OCI-M2 (cell line): ENCODE measurements at regions not wholly inside any gene's neighbourhood (a gene's known extent, or its start where the extent isn't known, plus 50 kb on each side); places are given as distances from the start of the nearest gene placed in this dataset.

Experiments used
- DNase-seq: peaks from one replicate; lab custom pipeline; 2025; ENCODE audit not compliant: unreplicated experiment; lab: John Stamatoyannopoulos, UW

DNA sequence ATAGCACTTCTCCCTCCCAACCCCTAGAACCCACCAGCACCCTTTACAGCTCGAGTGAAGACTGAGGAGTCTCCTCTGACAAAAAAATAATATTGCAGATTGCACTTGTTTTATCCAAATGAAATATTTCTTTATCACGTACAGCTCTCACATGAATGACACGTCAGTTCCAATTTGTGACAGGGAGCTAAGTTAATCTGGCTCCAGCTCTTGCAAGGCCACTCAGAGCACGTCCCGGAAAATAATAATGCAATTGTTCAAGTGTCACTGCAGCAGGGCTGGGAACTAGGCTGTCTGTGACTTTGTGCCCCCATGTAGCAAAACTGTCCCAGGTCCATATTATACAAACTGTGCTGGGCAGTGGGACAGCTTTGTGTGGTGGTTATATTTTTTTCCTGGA, 539.6 kb downstream of the VRK1 start:
- DNase-seq: no peak

DNA sequence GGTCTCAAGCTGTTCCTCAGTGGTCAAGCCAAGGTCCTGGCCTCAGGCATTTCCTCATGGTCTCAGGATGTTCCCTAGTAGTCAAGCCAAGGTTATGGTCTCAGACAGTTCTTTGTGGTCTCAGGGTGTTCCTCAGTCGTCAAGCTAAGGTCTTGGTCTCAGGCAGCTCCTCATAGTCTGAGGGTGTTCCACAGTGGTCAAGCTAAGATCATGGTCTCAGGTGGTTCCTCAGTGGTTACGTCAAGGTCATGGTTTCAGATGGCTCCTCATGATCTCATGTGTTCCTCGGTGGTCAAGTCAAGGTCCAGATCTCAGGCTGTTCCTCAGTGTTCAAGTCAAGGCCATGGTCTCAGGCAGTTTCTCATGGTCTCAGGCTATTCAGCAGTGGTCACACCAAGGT, 540.1 kb downstream of the VRK1 start:
- DNase-seq: no peak

DNA sequence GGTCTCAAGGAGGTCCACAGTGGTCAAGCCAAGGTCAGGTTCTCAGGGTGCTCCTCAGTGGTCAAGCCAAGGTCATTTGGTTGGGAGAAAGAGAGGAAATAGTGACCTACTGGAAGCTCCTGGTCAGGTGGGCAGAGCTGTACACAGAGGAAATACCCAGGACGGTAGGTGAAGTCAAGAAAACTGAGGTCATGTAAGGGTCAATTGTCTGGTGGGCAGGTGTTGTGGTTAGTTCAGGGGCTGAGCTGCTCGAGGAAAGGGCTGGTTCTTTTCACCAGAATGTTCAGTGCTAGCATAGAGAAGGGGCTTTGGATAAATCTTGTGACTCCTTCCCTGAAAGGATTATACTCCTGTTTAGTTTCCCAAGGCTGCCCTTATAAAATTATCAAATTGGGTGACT, 540.5 kb downstream of the VRK1 start:
- DNase-seq: no peak

DNA sequence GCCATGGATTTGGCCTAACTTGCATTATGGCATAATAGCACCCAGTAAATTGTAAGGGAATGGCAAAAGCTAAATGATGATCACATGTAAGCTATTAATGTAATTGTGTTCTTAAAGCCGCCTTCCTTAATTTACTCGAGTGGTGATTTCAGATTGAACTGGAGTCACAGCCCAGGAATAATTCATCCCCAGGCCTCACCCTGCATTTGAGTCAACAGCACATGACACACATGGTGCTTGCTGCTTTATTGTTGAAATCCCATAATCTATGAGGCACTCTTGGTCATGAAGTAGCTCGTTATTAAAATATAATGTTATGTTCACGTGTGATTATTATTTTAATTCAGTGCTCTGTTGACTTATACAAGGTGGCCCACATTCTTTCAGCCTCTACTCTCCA, 547.5 kb downstream of the VRK1 start:
- no peak for DNase-seq

DNA sequence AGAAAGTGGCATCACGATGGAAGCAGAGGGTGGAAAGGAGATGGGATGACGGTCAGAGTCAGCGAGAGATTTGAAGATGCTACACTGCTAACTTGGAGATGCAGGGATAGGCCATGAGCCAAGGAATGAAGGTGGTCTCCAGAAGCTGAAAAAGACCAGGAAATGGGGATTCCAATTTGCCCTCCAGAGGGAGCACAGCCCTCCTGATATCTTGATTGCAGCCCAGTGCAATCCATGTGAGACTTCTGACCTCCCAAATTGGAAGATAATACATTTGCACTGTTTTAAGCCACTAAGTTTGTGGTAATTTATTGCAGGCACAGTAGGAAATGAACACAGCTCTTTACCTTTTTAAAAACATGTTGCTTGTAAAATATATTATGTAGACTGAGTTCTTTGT, 549.5 kb downstream of the VRK1 start:
- DNase-seq: no peak

DNA sequence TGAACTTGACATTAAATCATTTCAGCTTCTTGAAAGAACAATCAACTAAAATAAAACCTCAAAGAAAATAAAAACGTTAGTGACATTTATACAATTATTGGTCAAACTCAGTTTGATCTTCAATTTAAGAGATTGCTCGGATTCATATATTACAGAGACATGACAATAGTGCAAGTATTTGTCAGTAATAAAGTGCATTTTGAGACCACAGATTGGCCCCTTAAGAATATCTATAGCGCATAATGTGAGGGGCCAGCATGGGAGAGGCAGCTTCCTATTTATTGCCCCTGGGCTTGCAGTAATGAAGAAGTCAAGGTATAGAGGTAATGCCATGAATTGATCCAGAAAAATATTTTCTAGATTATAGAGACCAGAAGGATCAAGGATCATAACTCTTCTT, 552.3 kb downstream of the VRK1 start:
- DNase-seq: no peak

DNA sequence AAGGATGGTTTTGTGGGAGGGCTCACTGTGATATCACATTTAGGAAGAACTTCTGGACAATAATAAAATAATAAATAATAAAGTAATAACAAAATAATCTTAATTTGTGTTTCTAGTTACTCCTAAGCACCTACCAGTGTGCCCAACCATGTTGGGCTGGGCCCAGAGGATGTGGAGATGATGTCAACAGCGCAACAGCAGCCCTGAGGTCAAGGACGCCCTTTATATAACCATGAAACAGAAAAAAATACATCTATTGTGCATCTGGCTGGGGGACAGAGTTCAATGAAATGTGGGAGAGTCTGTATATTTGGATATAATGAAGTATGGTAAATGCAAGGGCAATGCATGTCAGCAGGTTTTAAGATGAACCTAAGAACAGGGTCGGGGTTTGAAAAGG, 552.8 kb downstream of the VRK1 start:
- no peak for DNase-seq

DNA sequence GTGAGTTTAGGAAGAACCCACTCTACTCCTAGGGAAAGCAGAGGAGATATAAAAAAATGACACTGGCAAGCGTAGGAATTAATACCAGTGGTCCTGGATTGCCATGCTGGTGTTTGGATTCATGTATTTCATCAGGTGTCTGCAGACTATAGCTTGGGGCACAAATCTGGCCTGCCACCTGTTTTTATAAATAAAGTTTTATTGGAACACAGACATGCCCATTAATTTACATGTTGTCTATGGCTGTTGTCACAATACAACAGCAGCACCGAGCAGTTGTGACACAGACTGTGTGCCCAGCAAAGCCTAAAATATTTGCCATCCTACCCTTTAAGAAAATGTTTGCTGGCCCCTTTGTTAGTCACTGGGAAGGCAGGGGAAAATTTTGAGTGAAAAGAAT, 553.2 kb downstream of the VRK1 start:
- no peak for DNase-seq

DNA sequence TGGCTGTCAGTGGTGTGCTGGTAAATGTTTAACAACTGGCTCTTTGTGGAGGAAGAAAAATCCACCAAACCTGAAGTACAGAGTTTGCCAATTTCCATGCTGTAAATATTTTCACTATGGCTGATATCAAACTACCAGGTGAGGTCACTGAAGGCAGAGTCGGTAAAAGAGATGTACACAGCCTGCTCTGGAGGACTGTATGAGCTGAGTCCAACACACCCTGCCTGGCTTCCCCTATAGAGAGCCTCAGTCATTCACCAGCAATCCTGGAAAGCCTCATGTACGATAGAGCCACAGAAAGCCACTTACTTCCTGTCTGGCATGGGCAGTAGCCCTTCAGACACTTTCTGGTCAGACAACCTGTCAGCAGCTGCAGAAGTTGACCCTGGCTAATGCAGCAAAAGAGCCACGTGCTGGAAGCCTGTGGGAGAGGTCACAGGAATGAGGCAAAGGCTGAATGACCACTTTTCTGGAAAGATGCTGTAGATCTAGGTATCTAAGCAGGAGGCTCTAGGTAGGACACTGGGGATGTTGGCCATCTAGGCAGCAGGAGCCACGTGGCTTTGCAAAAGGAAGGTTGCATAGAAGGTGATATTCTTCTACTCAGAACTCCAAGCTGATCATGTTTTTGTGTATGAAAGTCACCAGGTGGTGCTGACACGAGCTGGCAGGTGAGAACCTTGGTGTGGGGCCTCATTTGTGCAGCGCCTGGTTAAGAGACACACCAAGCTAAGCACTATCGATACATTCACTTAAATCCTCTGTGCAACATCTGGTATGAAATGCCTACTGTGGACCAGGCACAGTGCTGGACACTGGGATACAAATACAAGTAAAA, 553.9 kb downstream of the VRK1 start:
- no peak for DNase-seq

DNA sequence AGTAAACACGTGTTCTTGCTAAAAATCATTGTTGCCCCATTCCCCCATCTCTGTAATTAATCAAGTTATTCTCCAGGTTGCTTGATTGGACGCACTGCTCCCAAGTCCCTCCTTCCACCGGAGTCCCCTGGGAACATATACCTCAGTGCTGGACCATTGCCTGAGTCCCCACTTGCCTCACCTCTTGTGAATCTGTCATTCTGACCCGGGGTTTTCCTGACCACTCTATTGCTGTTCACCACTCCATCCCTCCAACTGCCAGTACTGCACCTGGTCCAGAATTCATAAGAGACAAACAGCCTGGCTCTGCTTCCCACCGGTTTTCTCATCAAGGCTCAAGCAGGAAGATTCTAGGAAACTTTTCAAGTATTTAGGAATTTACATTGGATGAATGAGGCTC, 555.9 kb downstream of the VRK1 start:
- DNase-seq: no peak

DNA sequence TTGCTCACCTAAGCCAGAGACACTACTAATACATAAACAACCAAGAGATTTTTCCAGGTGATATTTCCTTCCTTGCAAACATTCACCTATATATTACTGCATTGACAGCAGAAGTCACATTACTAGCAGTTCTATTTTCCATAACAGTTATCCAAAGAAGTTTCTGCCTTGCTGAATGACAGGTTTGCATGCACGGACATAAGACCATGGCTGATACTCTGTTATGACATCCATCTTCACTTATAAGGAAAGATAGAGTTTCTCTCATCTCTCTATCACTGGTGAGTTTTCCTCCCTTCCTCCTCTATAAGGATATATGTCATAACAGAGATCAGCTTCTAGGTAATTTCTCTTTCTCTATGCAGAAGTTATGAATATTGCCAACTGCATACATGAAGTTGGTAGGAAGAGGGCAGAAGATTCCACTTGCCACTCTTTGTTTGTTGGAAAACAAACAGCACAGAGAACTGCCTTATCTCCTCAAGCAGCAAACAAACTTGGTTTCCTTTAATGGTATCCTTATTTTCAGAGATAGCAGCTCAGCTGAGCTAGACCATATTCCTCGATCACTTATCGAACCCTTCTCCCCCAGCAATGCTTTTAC, 557.0 kb downstream of the VRK1 start:
- no peak for DNase-seq

DNA sequence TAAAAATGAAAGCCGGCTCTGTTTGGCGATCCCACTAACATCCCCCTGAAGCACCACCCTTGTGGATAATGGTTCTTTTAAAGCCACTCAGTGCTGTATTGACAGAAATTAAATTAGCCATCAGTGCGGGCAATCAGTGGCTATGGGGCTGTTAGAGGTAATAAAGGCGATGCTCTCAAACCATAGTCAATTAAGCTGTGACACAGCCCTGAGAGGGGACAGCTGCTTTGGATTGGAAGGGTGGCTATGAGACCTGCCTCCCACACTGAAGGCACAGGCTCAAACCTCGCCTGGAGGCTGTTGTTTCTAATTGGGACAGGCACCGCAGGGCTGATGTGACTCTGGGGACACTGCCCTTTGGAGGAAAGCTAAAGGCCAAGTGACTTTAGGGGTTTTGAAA, 562.2 kb downstream of the VRK1 start:
- DNase-seq: no peak

DNA sequence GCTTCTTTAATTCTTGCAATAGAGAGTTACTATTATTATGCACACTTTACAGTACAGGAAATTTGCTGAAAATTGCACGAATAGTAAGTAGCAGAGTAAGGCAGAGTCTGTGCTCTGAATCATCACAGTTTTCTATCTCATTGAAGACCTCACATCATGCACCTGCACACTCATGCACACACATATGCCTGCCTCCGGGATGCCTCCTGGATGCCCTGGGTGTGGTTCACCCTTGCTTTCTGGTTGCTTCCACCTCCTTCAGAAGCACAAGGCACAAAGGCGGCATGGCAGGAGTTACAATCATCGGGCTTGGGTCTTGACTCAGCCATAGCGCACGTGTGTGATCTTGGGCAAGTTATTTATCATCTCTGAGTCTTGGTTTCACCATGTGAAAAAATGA, 564.0 kb downstream of the VRK1 start:
- no peak for DNase-seq

DNA sequence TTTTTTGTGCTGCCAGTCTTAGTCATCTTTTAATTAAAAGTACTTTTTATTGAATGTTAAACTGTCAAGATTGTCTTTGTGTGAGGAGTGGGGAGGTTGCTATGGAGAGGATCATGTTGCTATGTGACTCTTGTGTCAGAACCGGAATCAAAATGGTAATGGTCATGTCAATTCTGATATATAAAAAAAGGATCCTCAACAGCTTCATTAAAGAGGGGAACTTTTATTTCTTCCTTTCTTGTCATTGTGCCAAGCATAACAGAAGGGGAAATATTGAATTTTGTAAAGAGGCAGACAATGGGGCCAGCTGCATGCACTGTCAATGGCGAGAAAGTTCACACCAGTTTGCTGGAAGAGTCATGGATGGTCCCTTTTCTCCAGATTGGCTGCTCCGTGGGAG, 564.8 kb downstream of the VRK1 start:
- DNase-seq: no peak

DNA sequence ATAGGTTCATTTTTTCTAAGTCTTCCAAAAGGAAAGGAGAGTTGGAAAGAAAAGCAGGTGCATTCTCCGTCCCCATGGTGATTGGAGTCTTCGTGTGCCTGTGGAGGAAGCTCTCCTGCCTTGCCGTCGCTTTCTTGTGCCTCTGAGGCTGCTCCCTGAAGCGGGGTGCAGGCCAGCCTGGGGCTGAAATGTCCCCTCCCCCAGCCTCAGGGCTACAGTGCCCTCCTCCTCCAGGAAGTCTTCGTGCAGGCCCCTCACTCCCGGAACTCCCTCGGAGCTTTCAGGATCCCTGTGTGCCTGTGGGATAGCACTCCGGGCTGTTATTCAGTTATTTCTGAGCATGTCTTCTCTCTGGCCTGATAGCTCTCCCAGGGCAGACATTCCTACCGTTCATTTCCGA, 569.2 kb downstream of the VRK1 start:
- no peak for DNase-seq

DNA sequence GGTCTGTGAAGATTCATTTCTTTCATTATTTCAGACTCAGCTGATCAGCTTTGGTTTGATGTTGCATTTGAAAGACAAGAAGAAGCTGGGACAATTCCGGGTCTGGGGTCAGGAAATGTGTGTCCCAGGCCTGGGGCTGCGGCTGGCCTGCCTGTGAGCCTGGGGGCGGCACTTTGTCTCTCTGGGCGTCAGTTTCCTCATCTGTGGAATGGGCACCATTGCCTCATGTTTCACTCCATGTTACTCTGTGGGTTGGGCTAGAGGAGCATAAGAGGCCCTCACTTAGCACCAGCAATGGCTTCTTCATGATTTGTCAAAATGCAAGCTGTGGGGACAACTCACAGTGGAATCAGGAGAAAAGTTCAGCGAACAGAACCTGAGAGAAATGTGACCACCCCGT, 570.1 kb downstream of the VRK1 start:
- DNase-seq: no peak

DNA sequence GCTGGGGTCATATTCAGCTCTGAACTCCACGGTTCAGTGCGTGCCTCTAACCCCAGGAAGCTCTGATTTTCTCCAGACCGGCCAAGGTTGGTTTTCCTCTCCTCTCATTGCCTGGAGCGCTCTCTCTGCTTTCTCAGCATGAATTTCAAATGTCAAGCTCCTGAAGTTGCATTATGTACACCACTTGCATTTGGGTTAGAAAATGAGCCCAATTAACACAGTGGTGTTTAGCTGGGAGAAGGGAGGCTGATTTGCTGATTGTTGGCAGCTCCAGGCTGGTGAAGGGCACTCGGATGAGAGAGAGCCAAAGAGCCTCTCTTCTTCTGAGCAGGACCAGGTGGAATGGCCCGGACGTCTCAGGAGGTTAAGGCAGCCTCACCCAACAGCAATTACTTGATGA, 570.9 kb downstream of the VRK1 start:
- no peak for DNase-seq

DNA sequence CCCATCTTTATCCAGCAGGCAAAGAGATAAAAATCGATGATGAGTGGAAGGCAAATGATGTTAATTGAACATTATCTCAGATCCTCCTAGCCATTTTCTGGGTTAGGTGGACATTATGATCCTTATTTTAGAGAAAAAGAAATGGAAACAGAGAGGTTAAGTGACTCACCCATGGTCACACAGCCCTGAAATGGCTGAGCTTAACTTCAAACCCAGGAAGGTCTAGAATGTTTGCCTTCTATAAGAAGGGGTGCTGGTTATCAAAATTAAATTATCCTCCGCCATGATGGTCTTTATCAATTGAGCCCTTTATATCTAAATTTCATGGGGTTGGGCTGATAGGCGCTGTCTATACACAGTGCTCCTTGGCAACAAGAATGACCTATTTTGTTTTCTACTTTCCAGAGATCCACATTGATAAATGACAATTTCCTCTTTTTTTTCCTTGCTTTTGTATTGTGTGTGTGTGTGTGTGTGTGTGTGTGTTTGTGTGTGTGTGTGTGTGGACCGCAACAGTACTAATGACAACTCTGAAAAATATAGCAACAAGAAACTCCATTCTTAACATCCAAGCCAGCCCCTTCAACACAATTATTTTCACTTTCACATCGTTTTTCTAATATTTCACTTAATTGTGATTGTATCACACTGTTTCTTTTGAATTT, 571.9 kb downstream of the VRK1 start:
- DNase-seq: no peak

DNA sequence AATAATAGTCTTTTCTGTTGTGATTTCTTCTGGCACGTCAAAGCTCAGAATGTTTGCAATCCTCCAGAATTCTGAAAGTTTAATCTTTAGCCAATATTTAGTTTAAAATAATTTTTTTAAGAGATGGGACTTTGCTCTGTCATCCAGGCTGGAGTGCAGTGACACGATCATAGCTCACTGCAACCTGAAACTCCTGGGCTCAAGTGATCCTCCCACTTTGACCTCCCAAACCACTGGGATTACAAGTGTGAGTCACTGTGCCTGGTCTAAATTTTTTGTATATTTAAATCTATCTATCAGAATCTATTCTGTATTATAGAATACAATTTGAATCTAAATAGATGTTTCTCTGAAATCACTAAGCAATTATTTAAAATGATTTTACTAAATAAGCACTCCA, 572.7 kb downstream of the VRK1 start:
- no peak for DNase-seq

DNA sequence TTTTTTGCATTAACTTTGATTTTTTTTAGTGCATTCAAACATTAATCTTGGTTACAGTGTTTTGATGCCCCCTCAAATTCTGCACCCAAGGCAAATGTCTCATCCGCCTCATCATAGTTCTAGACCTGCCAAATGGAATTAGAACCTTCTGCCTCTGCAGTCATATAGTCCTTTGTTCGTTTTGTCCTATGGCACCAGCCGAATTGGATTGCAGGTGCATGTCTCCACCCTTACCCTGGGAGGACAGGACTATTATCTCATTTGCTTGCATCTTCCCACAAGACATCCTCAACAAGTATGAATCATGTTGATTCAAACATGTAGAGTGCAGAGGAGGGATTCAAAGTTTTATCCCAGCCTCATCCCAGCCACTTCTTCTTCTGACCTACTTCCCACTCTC, 579.1 kb downstream of the VRK1 start:
- DNase-seq: no peak

DNA sequence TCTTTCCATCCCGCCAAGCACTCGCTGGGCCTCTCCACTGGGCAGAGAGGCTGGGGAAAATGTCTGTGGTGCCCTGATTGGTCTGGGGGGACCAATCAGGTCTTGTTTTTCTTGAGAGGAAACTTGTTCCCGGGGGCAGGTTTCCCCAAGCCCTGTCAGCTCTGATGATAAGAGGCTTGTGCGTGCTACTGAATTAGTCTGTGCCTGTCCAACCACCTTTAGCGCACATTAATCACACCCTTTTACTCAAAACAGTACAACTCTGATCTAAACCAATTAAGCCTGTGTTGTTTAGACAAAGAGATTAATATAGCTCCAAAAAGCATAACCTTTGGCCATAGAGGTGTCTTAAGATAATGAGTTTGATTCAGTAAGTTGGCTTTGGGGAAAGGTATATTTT, 580.4 kb downstream of the VRK1 start:
- no peak for DNase-seq

DNA sequence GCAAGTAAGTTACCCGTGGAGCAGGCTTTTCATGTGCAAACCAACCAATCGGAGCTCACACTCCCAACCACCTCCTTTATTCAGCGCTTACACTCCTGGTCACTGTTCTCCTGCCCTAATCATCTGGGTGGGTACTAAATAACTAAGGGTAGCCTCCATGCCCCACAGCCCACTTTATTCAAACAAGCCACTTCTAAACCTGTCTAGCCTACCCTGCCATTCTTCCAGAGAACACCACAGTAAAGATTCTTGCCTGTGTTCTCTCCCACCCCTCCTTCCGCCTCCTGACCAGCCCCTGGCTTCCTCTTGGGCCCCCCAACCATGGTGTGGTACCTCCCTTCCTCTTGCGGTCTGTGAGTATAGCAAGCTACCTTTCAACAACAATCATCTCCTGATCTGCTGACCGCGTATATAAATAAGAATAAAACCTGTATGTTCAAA, 581.9 kb downstream of the VRK1 start:
- no peak for DNase-seq
